Endothelial cell of umbilical vein (primary cell): ENCODE measurements at regions not wholly inside any gene's neighbourhood (a gene's known extent, or its start where the extent isn't known, plus 50 kb on each side); places are given as distances from the start of the nearest gene placed in this dataset.

Experiments used
- BruUV-seq: library from RNA; stranded (reverse); fragments of 400-500 nt; replicated peaks from 2 replicates; lab custom pipeline; 2021; lab: Mats Ljungman, UMichigan
- CTCF ChIA-PET: fragments of 300-600, 350-600 bp; sonication (Branson Sonifier 250); formaldehyde crosslinking; loops from one replicate; lab custom pipeline; 2021; ENCODE audit warnings: antibody characterized with exemption, inconsistent platforms; lab: Charles Lee
- POLR2A ChIA-PET: fragments of 300-600, 350-600 bp; sonication (Branson Sonifier 250); formaldehyde crosslinking; loops from one replicate; lab custom pipeline; 2021; ENCODE audit warnings: antibody characterized with exemption, inconsistent platforms; lab: Charles Lee
- DNase-seq: peaks from one replicate; pipeline ENCODE4 v3.0.0-alpha.2; 2011; ENCODE audit warnings: low read depth, low spot score
- FAIRE-seq: peaks from 2 replicates; lab custom pipeline; 2011; peaks lifted over from hg19 to GRCh38; lab: Jason Lieb, UNC
- H2AFZ ChIP-seq: 2 replicates; pipeline ENCODE4 v1.6.0; 2012; ENCODE audit warnings: low read depth, low read length, control low read depth, inconsistent platforms
- H3K27ac ChIP-seq: 2 replicates; pipeline ENCODE4 v1.5.1; 2011; ENCODE audit warnings: low read depth, mild to moderate bottlenecking, control low read depth, low read length, moderate library complexity; ENCODE audit not compliant: insufficient read depth
- H3K27me3 ChIP-seq, 2 experiments: 2 replicates each; pipeline versions ENCODE4 v1.6.0 to v1.6.1; 2011; ENCODE audit warnings: low read length in 2 of 2, mixed read lengths in 1 of 2; ENCODE audit not compliant: control insufficient read depth in 2 of 2, insufficient read depth in 2 of 2
- H3K36me3 ChIP-seq, 2 experiments: 2 replicates in 1 of 2; 3 replicates in 1 of 2; pipeline ENCODE4 v1.5.1; 2011; ENCODE audit warnings: low read length in 2 of 2, mild to moderate bottlenecking in 1 of 2, moderate library complexity in 1 of 2; ENCODE audit not compliant: control insufficient read depth in 2 of 2, insufficient read depth in 2 of 2; ENCODE audit errors: extremely low read depth in 1 of 2
- H3K4me1 ChIP-seq: 3 replicates; pipeline ENCODE4 v1.5.1; 2011; ENCODE audit warnings: mild to moderate bottlenecking, low read length; ENCODE audit not compliant: control insufficient read depth, insufficient read depth; ENCODE audit errors: extremely low read depth
- H3K4me2 ChIP-seq: 2 replicates; pipeline ENCODE4 v1.6.1; 2011; ENCODE audit warnings: low read length, control low read depth, mixed read lengths; ENCODE audit not compliant: insufficient read depth
- H3K4me3 ChIP-seq, 3 experiments: fragments of 200-600 bp in 1 of 3; sonication (generic), shearing (Covaris generic) in 1 of 3; replicated peaks in 1 of 3; 2 replicates each; pipeline ENCODE4 v1.5.1; 2011 to 2016; ENCODE audit warnings: control low read depth in 3 of 3, low read length in 3 of 3, mild to moderate bottlenecking in 2 of 3, inconsistent platforms in 1 of 3, low read depth in 1 of 3, moderate library complexity in 1 of 3; ENCODE audit not compliant: insufficient read depth in 1 of 3
- H3K79me2 ChIP-seq: 2 replicates; pipeline ENCODE4 v1.6.0; 2012; ENCODE audit warnings: low read length, inconsistent platforms; ENCODE audit not compliant: control insufficient read depth, insufficient read depth
- H3K9ac ChIP-seq: replicated peaks from 2 replicates; pipeline ENCODE3; 2011; ENCODE audit warnings: low read length, control low read depth; ENCODE audit not compliant: insufficient read depth; ENCODE audit errors: extremely low read depth
- H3K9me1 ChIP-seq: replicated peaks from 3 replicates; pipeline ENCODE4 v1.6.0; 2011; ENCODE audit warnings: mild to moderate bottlenecking, low read length; ENCODE audit not compliant: control insufficient read depth, insufficient read depth; ENCODE audit errors: extremely low read depth
- H3K9me3 ChIP-seq: replicated peaks from 2 replicates; pipeline ENCODE4 v1.5.1; 2012; ENCODE audit warnings: low read length, inconsistent platforms; ENCODE audit not compliant: control insufficient read depth, insufficient read depth
- H4K20me1 ChIP-seq: replicated peaks from 2 replicates; pipeline ENCODE3; 2011; ENCODE audit warnings: mild to moderate bottlenecking, low read length; ENCODE audit not compliant: control insufficient read depth, insufficient read depth; ENCODE audit errors: extremely low read depth
- EZH2 ChIP-seq: IDR thresholded peaks from 2 replicates; pipeline ENCODE4 v1.6.1; 2012; ENCODE audit warnings: borderline replicate concordance, low read depth, mild to moderate bottlenecking, moderate library complexity, low read length, inconsistent platforms; ENCODE audit not compliant: severe bottlenecking
- FOS ChIP-seq: IDR thresholded peaks from 2 replicates; pipeline ENCODE4 v1.6.1; 2011; ENCODE audit warnings: mild to moderate bottlenecking, low read length, moderate library complexity, borderline replicate concordance; ENCODE audit not compliant: insufficient read depth
- GATA2 ChIP-seq: IDR thresholded peaks from 2 replicates; pipeline ENCODE4 v1.7.0; 2011; ENCODE audit warnings: low read depth, mild to moderate bottlenecking, moderate library complexity, mixed read lengths, low read length; ENCODE audit not compliant: insufficient read length, insufficient read depth
- JUN ChIP-seq: IDR thresholded peaks from 2 replicates; pipeline ENCODE4 v1.6.1; 2011; ENCODE audit warnings: borderline replicate concordance, low read depth; ENCODE audit not compliant: insufficient read length, insufficient read depth
- MYC ChIP-seq: IDR thresholded peaks from one replicate; pipeline ENCODE4 v1.6.1; 2011; ENCODE audit warnings: mild to moderate bottlenecking, low read depth, low read length
- POLR2A ChIP-seq: IDR thresholded peaks from 2 replicates; pipeline ENCODE4 v1.6.1; 2012; ENCODE audit warnings: low read depth, mild to moderate bottlenecking, control low read depth, low read length
- POLR2AphosphoS5 ChIP-seq: IDR thresholded peaks from 2 replicates; pipeline ENCODE4 v1.6.1; 2012; ENCODE audit warnings: low read depth, mild to moderate bottlenecking, control low read depth, low read length, moderate library complexity; ENCODE audit not compliant: insufficient read depth
- dilution Hi-C: fragments of 300-500 bp; cut with MboI; formaldehyde crosslinking; loops from one replicate; pipeline ENCODE4 v1.15.0; 2019; ENCODE audit warnings: low sequenced_read_pairs; ENCODE audit not compliant: extremely low pct_ligation_motif_present
- intact Hi-C: fragments of 100-400 bp; cut with micrococcal nuclease; formaldehyde crosslinking; loops from one replicate; pipeline ENCODE4 v1.10.0; 2022
- TF ChIP-seq, protein P1 (sequence below): IDR thresholded peaks from 2 replicates; pipeline ENCODE4 v1.6.1; 2011; ENCODE audit not compliant: insufficient read depth, insufficient read length
- TF ChIP-seq, protein P2 (sequence below), 2 donors: IDR thresholded peaks; 1 replicate in 1 of 2; 2 replicates in 1 of 2; pipeline ENCODE4 v1.5.1; 2011; ENCODE audit warnings: low read length in 2 of 2, mild to moderate bottlenecking in 2 of 2, moderate library complexity in 2 of 2, control low read depth in 1 of 2, inconsistent platforms in 1 of 2, low read depth in 1 of 2; ENCODE audit not compliant: insufficient read depth in 1 of 2; ENCODE audit errors: extremely low read depth in 1 of 2

DNA sequence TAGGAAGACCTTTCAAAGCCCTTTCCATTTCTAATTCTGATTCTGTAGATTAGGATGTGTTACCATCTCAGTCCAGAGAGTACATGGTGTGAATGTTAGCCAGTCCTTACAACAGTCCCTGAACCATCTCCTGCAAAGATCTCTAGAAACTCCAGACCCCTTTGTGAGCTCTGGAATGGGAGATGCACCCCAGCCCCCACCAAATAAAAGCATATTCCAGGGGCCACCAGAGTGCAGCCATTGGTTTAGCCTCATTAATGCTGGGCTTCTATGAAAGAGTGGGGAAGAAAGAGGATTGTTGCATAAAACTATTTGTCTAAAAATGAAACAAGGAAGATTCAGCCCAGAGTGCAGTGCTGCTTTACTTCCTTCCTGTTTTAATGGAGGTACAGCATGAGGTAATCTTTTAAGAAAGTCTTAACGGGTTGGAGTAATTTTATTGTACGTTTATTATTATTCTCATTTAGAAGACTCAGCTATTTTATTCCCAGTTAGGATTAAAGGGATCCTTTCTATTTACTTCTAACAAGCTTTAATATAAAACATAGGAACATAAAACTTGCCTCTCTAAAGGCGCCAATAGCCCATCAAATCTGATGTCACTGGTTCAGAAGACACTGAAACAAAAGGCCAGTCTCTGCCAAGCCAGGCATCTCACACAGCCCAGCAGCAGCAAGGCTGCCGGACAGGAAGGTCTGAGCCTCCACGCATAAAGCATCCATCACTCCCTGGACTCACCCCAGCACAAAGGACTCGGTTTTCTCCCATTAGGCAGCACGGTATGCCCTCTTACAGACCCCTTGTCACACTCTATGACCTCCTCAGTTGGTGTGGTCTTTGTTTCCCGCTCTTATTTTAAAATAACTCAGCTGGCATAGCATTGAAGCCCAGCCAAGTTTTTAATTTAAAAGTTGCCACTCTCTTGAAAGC lies 203.9 kb upstream of the BLID start:
- Histone ChIP-seq H3K36me3 (no peaks in the 10 kb centered on the region), H4K20me1 (no peaks in the 10 kb centered on the region), H3K4me2 (no peak overlapping the region), H3K27ac (no peak overlapping the region), H2AFZ (no peak overlapping the region), H3K4me1 (no peaks in the 10 kb centered on the region), H3K9me3 (no peaks in the 10 kb centered on the region), H3K9ac (no peak overlapping the region), H3K9me1 (no peaks in the 10 kb centered on the region), H3K4me3 (no peak overlapping the region), H3K79me2 (no peaks in the 10 kb centered on the region), H3K27me3 (peaks cover 0 to 1% of the 10 kb centered on the region in 2 experiments)
- TF ChIP-seq FOS = no peak
- no peak for TF ChIP-seq POLR2AphosphoS5
- no peak for TF ChIP-seq JUN
- TF ChIP-seq, protein P1, sequence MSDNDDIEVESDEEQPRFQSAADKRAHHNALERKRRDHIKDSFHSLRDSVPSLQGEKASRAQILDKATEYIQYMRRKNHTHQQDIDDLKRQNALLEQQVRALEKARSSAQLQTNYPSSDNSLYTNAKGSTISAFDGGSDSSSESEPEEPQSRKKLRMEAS = no peak
- TF ChIP-seq, protein P2, sequence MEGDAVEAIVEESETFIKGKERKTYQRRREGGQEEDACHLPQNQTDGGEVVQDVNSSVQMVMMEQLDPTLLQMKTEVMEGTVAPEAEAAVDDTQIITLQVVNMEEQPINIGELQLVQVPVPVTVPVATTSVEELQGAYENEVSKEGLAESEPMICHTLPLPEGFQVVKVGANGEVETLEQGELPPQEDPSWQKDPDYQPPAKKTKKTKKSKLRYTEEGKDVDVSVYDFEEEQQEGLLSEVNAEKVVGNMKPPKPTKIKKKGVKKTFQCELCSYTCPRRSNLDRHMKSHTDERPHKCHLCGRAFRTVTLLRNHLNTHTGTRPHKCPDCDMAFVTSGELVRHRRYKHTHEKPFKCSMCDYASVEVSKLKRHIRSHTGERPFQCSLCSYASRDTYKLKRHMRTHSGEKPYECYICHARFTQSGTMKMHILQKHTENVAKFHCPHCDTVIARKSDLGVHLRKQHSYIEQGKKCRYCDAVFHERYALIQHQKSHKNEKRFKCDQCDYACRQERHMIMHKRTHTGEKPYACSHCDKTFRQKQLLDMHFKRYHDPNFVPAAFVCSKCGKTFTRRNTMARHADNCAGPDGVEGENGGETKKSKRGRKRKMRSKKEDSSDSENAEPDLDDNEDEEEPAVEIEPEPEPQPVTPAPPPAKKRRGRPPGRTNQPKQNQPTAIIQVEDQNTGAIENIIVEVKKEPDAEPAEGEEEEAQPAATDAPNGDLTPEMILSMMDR (IDR thresholded peaks at IDR 0.05; ENCODE audit: extremely low read depth in 1 of 2, insufficient read depth in 1 of 2, low read depth in 1 of 2, low read length in 2 of 2) = no peak
- no peak for TF ChIP-seq EZH2
- no peak for TF ChIP-seq MYC
- no peak for TF ChIP-seq GATA2
- TF ChIP-seq POLR2A = no peak
- intact Hi-C loops (no loop called here), dilution Hi-C loops (no loop called here)
- no TSS peak for BruUV-seq
- FAIRE-seq (no peak), DNase-seq (no peak)
- ChIA-PET POLR2A (no interaction called here), CTCF (no interaction called here)
